ENCODE measurements at regions not wholly inside any gene's neighbourhood (a gene's known extent, or its start where the extent isn't known, plus 50 kb on each side); places are given as distances from the start of the nearest gene placed in this dataset.

GRCh38 chr12:59077575-59078426 is 157.5 kb upstream of the LRIG3 start:
- TF ChIP-seq CTCF (IDR thresholded peaks at IDR 0.05), result no peak
- TF ChIP-seq POLR2A (IDR thresholded peaks at IDR 0.05), result no peak
- H3K9me3 ChIP-seq, result no peaks in the 10 kb centered on the region
- no peak overlapping the region for H3K27ac ChIP-seq
- ATAC-seq (peak in 2 of 4 donors; percentile 26 to 41), DNase-seq (no peak)
- no peaks in the 10 kb centered on the region for H3K27me3 ChIP-seq
- H3K4me1 ChIP-seq, result no peaks in the 10 kb centered on the region
- WGBS (ENCODE audit: insufficient coverage, low coverage, low lambda C conversion rate, missing lambda C conversion rate), result 41% methylated on average over 6 of the region's 6 CpGs
- intact Hi-C loops (cut with DNase I), result no loop called here
- H3K4me3 ChIP-seq, result no peak overlapping the region
- no peaks in the 10 kb centered on the region for H3K36me3 ChIP-seq

GRCh38 chr12:59077153-59077552 is 156.8 kb upstream of the LRIG3 start:
- WGBS (ENCODE audit: insufficient coverage, low coverage, low lambda C conversion rate, missing lambda C conversion rate), result 47% methylated on average over 3 of the region's 3 CpGs
- Histone ChIP-seq H3K4me3 (no peak overlapping the region), H3K9me3 (no peaks in the 10 kb centered on the region), H3K4me1 (no peaks in the 10 kb centered on the region), H3K27me3 (no peaks in the 10 kb centered on the region), H3K27ac (no peak overlapping the region), H3K36me3 (no peaks in the 10 kb centered on the region)
- DNase-seq, result no peak
- ATAC-seq, result no peak
- intact Hi-C loops (cut with DNase I), result no loop called here
- TF ChIP-seq POLR2A (IDR thresholded peaks at IDR 0.05), result no peak
- TF ChIP-seq CTCF (IDR thresholded peaks at IDR 0.05), result no peak

- no peaks in the 10 kb centered on the region for H3K36me3 ChIP-seq
- no peak overlapping the region for H3K27ac ChIP-seq
- TF ChIP-seq CTCF (IDR thresholded peaks at IDR 0.05), result no peak
- TF ChIP-seq POLR2A (IDR thresholded peaks at IDR 0.05), result no peak
- no peak overlapping the region for H3K4me3 ChIP-seq
- DNase-seq (no peak), ATAC-seq (no peak)
- intact Hi-C loops (cut with DNase I), result no loop called here
- no peaks in the 10 kb centered on the region for H3K9me3 ChIP-seq
- H3K27me3 ChIP-seq, result no peaks in the 10 kb centered on the region
- H3K4me1 ChIP-seq, result no peaks in the 10 kb centered on the region
- WGBS (ENCODE audit: insufficient coverage, low coverage, low lambda C conversion rate, missing lambda C conversion rate), result 38% methylated on average over 1 of the region's 1 CpG
These were observed 156.3 kb upstream of the LRIG3 start for GRCh38 chr12:59076622-59077021.

GRCh38 chr12:59075968-59076490 is 155.7 kb upstream of the LRIG3 start:
- Histone ChIP-seq H3K27ac (no peak overlapping the region), H3K4me1 (no peaks in the 10 kb centered on the region), H3K4me3 (no peak overlapping the region), H3K9me3 (no peaks in the 10 kb centered on the region), H3K36me3 (no peaks in the 10 kb centered on the region), H3K27me3 (no peaks in the 10 kb centered on the region)
- TF ChIP-seq CTCF (IDR thresholded peaks at IDR 0.05) (no peak), POLR2A (IDR thresholded peaks at IDR 0.05) (no peak)
- WGBS (ENCODE audit: insufficient coverage, low coverage, low lambda C conversion rate, missing lambda C conversion rate), result 65% methylated on average over 2 of the region's 4 CpGs
- DNase-seq (no peak), ATAC-seq (no peak)
- intact Hi-C loops (cut with DNase I), result no loop called here

Data from right lobe of liver (tissue), 6 donors.